Endothelial cell of umbilical vein (primary cell): ENCODE measurements at regions not wholly inside any gene's neighbourhood (a gene's known extent, or its start where the extent isn't known, plus 50 kb on each side); places are given as distances from the start of the nearest gene placed in this dataset.

Experiments
- BruUV-seq: library from RNA; stranded (reverse); fragments of 400-500 nt; replicated peaks from 2 replicates; lab custom pipeline; 2021; lab: Mats Ljungman, UMichigan
- CTCF ChIA-PET: fragments of 300-600, 350-600 bp; sonication (Branson Sonifier 250); formaldehyde crosslinking; loops from one replicate; lab custom pipeline; 2021; ENCODE audit warnings: antibody characterized with exemption, inconsistent platforms; lab: Charles Lee
- POLR2A ChIA-PET: fragments of 300-600, 350-600 bp; sonication (Branson Sonifier 250); formaldehyde crosslinking; loops from one replicate; lab custom pipeline; 2021; ENCODE audit warnings: antibody characterized with exemption, inconsistent platforms; lab: Charles Lee
- DNase-seq: peaks from one replicate; pipeline ENCODE4 v3.0.0-alpha.2; 2011; ENCODE audit warnings: low read depth, low spot score
- FAIRE-seq: peaks from 2 replicates; lab custom pipeline; 2011; peaks lifted over from hg19 to GRCh38; lab: Jason Lieb, UNC
- H2AFZ ChIP-seq: 2 replicates; pipeline ENCODE4 v1.6.0; 2012; ENCODE audit warnings: low read depth, low read length, control low read depth, inconsistent platforms
- H3K27ac ChIP-seq: 2 replicates; pipeline ENCODE4 v1.5.1; 2011; ENCODE audit warnings: low read depth, mild to moderate bottlenecking, control low read depth, low read length, moderate library complexity; ENCODE audit not compliant: insufficient read depth
- H3K27me3 ChIP-seq, 2 experiments: 2 replicates each; pipeline versions ENCODE4 v1.6.0 to v1.6.1; 2011; ENCODE audit warnings: low read length in 2 of 2, mixed read lengths in 1 of 2; ENCODE audit not compliant: control insufficient read depth in 2 of 2, insufficient read depth in 2 of 2
- H3K36me3 ChIP-seq, 2 experiments: 2 replicates in 1 of 2; 3 replicates in 1 of 2; pipeline ENCODE4 v1.5.1; 2011; ENCODE audit warnings: low read length in 2 of 2, mild to moderate bottlenecking in 1 of 2, moderate library complexity in 1 of 2; ENCODE audit not compliant: control insufficient read depth in 2 of 2, insufficient read depth in 2 of 2; ENCODE audit errors: extremely low read depth in 1 of 2
- H3K4me1 ChIP-seq: 3 replicates; pipeline ENCODE4 v1.5.1; 2011; ENCODE audit warnings: mild to moderate bottlenecking, low read length; ENCODE audit not compliant: control insufficient read depth, insufficient read depth; ENCODE audit errors: extremely low read depth
- H3K4me2 ChIP-seq: 2 replicates; pipeline ENCODE4 v1.6.1; 2011; ENCODE audit warnings: low read length, control low read depth, mixed read lengths; ENCODE audit not compliant: insufficient read depth
- H3K4me3 ChIP-seq, 3 experiments: fragments of 200-600 bp in 1 of 3; sonication (generic), shearing (Covaris generic) in 1 of 3; replicated peaks in 1 of 3; 2 replicates each; pipeline ENCODE4 v1.5.1; 2011 to 2016; ENCODE audit warnings: control low read depth in 3 of 3, low read length in 3 of 3, mild to moderate bottlenecking in 2 of 3, inconsistent platforms in 1 of 3, low read depth in 1 of 3, moderate library complexity in 1 of 3; ENCODE audit not compliant: insufficient read depth in 1 of 3
- H3K79me2 ChIP-seq: 2 replicates; pipeline ENCODE4 v1.6.0; 2012; ENCODE audit warnings: low read length, inconsistent platforms; ENCODE audit not compliant: control insufficient read depth, insufficient read depth
- H3K9ac ChIP-seq: replicated peaks from 2 replicates; pipeline ENCODE3; 2011; ENCODE audit warnings: low read length, control low read depth; ENCODE audit not compliant: insufficient read depth; ENCODE audit errors: extremely low read depth
- H3K9me1 ChIP-seq: replicated peaks from 3 replicates; pipeline ENCODE4 v1.6.0; 2011; ENCODE audit warnings: mild to moderate bottlenecking, low read length; ENCODE audit not compliant: control insufficient read depth, insufficient read depth; ENCODE audit errors: extremely low read depth
- H3K9me3 ChIP-seq: replicated peaks from 2 replicates; pipeline ENCODE4 v1.5.1; 2012; ENCODE audit warnings: low read length, inconsistent platforms; ENCODE audit not compliant: control insufficient read depth, insufficient read depth
- H4K20me1 ChIP-seq: replicated peaks from 2 replicates; pipeline ENCODE3; 2011; ENCODE audit warnings: mild to moderate bottlenecking, low read length; ENCODE audit not compliant: control insufficient read depth, insufficient read depth; ENCODE audit errors: extremely low read depth
- EZH2 ChIP-seq: IDR thresholded peaks from 2 replicates; pipeline ENCODE4 v1.6.1; 2012; ENCODE audit warnings: borderline replicate concordance, low read depth, mild to moderate bottlenecking, moderate library complexity, low read length, inconsistent platforms; ENCODE audit not compliant: severe bottlenecking
- FOS ChIP-seq: IDR thresholded peaks from 2 replicates; pipeline ENCODE4 v1.6.1; 2011; ENCODE audit warnings: mild to moderate bottlenecking, low read length, moderate library complexity, borderline replicate concordance; ENCODE audit not compliant: insufficient read depth
- GATA2 ChIP-seq: IDR thresholded peaks from 2 replicates; pipeline ENCODE4 v1.7.0; 2011; ENCODE audit warnings: low read depth, mild to moderate bottlenecking, moderate library complexity, mixed read lengths, low read length; ENCODE audit not compliant: insufficient read length, insufficient read depth
- JUN ChIP-seq: IDR thresholded peaks from 2 replicates; pipeline ENCODE4 v1.6.1; 2011; ENCODE audit warnings: borderline replicate concordance, low read depth; ENCODE audit not compliant: insufficient read length, insufficient read depth
- MAX ChIP-seq: IDR thresholded peaks from 2 replicates; pipeline ENCODE4 v1.6.1; 2011; ENCODE audit not compliant: insufficient read depth, insufficient read length
- MYC ChIP-seq: IDR thresholded peaks from one replicate; pipeline ENCODE4 v1.6.1; 2011; ENCODE audit warnings: mild to moderate bottlenecking, low read depth, low read length
- POLR2A ChIP-seq: IDR thresholded peaks from 2 replicates; pipeline ENCODE4 v1.6.1; 2012; ENCODE audit warnings: low read depth, mild to moderate bottlenecking, control low read depth, low read length
- POLR2AphosphoS5 ChIP-seq: IDR thresholded peaks from 2 replicates; pipeline ENCODE4 v1.6.1; 2012; ENCODE audit warnings: low read depth, mild to moderate bottlenecking, control low read depth, low read length, moderate library complexity; ENCODE audit not compliant: insufficient read depth
- dilution Hi-C: fragments of 300-500 bp; cut with MboI; formaldehyde crosslinking; loops from one replicate; pipeline ENCODE4 v1.15.0; 2019; ENCODE audit warnings: low sequenced_read_pairs; ENCODE audit not compliant: extremely low pct_ligation_motif_present
- intact Hi-C: fragments of 100-400 bp; cut with micrococcal nuclease; formaldehyde crosslinking; loops from one replicate; pipeline ENCODE4 v1.10.0; 2022
- TF ChIP-seq, protein P1 (sequence below), 2 donors: IDR thresholded peaks; 1 replicate in 1 of 2; 2 replicates in 1 of 2; pipeline ENCODE4 v1.5.1; 2011; ENCODE audit warnings: low read length in 2 of 2, mild to moderate bottlenecking in 2 of 2, moderate library complexity in 2 of 2, control low read depth in 1 of 2, inconsistent platforms in 1 of 2, low read depth in 1 of 2; ENCODE audit not compliant: insufficient read depth in 1 of 2; ENCODE audit errors: extremely low read depth in 1 of 2

GRCh38 chr5:13133951-13134350, 810.5 kb downstream of the DNAH5 start:
- Histone ChIP-seq H3K4me2 (no peak overlapping the region), H3K36me3 (no peaks in the 10 kb centered on the region), H3K4me1 (no peaks in the 10 kb centered on the region), H2AFZ (no peak overlapping the region), H3K9me3 (no peaks in the 10 kb centered on the region), H3K9me1 (no peaks in the 10 kb centered on the region), H3K27me3 (no peaks in the 10 kb centered on the region), H4K20me1 (no peaks in the 10 kb centered on the region), H3K9ac (no peak overlapping the region), H3K4me3 (no peak overlapping the region), H3K27ac (no peak overlapping the region), H3K79me2 (no peaks in the 10 kb centered on the region)
- no peak for TF ChIP-seq EZH2
- no peak for TF ChIP-seq MAX
- no peak for TF ChIP-seq POLR2A
- TF ChIP-seq, protein P1, sequence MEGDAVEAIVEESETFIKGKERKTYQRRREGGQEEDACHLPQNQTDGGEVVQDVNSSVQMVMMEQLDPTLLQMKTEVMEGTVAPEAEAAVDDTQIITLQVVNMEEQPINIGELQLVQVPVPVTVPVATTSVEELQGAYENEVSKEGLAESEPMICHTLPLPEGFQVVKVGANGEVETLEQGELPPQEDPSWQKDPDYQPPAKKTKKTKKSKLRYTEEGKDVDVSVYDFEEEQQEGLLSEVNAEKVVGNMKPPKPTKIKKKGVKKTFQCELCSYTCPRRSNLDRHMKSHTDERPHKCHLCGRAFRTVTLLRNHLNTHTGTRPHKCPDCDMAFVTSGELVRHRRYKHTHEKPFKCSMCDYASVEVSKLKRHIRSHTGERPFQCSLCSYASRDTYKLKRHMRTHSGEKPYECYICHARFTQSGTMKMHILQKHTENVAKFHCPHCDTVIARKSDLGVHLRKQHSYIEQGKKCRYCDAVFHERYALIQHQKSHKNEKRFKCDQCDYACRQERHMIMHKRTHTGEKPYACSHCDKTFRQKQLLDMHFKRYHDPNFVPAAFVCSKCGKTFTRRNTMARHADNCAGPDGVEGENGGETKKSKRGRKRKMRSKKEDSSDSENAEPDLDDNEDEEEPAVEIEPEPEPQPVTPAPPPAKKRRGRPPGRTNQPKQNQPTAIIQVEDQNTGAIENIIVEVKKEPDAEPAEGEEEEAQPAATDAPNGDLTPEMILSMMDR (IDR thresholded peaks at IDR 0.05; ENCODE audit: extremely low read depth in 1 of 2, insufficient read depth in 1 of 2, low read depth in 1 of 2, low read length in 2 of 2), result no peak
- POLR2A ChIA-PET, result no interaction called here
- no peak for DNase-seq
- BruUV-seq, result no TSS peak
- intact Hi-C loops, result no loop called here
- dilution Hi-C loops, result no loop called here
- no peak for FAIRE-seq
- CTCF ChIA-PET, result no interaction called here

DNA sequence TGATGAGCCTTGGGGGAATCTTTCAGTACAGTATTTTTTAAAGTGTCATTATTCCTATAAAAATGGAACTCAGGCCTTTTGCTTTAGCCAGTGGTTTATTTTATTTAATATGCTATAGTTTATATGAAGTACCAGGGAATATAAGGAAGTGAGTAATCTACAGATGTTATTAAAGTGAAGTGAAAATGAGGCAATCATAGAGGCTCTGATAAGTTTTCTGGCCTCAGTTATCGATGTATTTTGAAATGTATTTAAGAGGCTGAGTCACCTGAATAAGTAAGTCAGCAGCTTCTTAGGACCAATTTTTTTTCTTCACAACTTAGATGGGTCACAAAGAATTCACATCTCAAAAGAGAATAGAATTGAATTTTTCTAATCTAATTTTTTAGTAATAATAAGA, 829.0 kb downstream of the DNAH5 start:
- H3K9ac ChIP-seq, result no peak overlapping the region
- no peaks in the 10 kb centered on the region for H3K9me3 ChIP-seq
- no TSS peak for BruUV-seq
- no peaks in the 10 kb centered on the region for H3K79me2 ChIP-seq
- H4K20me1 ChIP-seq, result no peaks in the 10 kb centered on the region
- H3K4me1 ChIP-seq, result no peaks in the 10 kb centered on the region
- FAIRE-seq, result no peak
- no peak for TF ChIP-seq FOS
- TF ChIP-seq EZH2, result no peak
- no peak for TF ChIP-seq GATA2
- no peak for TF ChIP-seq MAX
- TF ChIP-seq, protein P1 (IDR thresholded peaks at IDR 0.05; ENCODE audit: extremely low read depth in 1 of 2, insufficient read depth in 1 of 2, low read depth in 1 of 2, low read length in 2 of 2), result no peak
- TF ChIP-seq JUN, result no peak
- TF ChIP-seq MYC, result no peak
- TF ChIP-seq POLR2A, result no peak
- no peak for TF ChIP-seq POLR2AphosphoS5
- H3K4me3 ChIP-seq, result no peak overlapping the region
- POLR2A ChIA-PET, result no interaction called here
- intact Hi-C loops (no loop called here), dilution Hi-C loops (no loop called here)
- CTCF ChIA-PET, result no interaction called here
- H3K4me2 ChIP-seq, result no peak overlapping the region
- no peak overlapping the region for H2AFZ ChIP-seq
- H3K9me1 ChIP-seq, result no peaks in the 10 kb centered on the region
- no peak for DNase-seq
- H3K36me3 ChIP-seq, result no peaks in the 10 kb centered on the region
- H3K27me3 ChIP-seq, result no peaks in the 10 kb centered on the region
- no peak overlapping the region for H3K27ac ChIP-seq
